ENCODE measurements at regions not wholly inside any gene's neighbourhood (a gene's known extent, or its start where the extent isn't known, plus 50 kb on each side); places are given as distances from the start of the nearest gene placed in this dataset.
"Not testable (repeated sequence)": the region's sequence is repeated elsewhere in the genome, so short reads cannot be mapped to it uniquely, and the experiment has no call there.

DNA sequence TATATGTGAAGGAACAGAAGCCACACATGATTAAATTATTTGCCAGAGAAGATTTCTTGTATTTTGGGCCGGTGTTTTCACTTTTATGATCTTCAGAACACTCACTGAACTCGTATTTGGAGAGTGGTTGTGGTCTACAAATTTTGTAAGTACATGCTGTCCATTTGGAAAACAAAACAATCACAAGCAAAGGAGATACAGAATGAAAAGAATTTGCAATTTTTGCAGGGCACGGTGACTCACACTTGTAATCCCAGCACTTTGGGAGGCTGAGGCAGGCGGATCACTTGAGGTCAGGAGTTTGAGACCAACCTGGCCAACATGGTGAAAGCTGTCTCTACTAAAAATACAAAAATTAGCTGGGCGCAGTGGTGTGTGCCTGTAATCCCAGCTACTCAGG is 282.0 kb downstream of the C1D start:
- TF ChIP-seq POLR2A (IDR thresholded peaks at IDR 0.05; ENCODE audit: low read depth); POLR2AphosphoS5 (IDR thresholded peaks at IDR 0.05): not testable (repeated sequence)
- TF ChIP-seq, protein P1, sequence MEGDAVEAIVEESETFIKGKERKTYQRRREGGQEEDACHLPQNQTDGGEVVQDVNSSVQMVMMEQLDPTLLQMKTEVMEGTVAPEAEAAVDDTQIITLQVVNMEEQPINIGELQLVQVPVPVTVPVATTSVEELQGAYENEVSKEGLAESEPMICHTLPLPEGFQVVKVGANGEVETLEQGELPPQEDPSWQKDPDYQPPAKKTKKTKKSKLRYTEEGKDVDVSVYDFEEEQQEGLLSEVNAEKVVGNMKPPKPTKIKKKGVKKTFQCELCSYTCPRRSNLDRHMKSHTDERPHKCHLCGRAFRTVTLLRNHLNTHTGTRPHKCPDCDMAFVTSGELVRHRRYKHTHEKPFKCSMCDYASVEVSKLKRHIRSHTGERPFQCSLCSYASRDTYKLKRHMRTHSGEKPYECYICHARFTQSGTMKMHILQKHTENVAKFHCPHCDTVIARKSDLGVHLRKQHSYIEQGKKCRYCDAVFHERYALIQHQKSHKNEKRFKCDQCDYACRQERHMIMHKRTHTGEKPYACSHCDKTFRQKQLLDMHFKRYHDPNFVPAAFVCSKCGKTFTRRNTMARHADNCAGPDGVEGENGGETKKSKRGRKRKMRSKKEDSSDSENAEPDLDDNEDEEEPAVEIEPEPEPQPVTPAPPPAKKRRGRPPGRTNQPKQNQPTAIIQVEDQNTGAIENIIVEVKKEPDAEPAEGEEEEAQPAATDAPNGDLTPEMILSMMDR (IDR thresholded peaks at IDR 0.05), result not testable (repeated sequence)
